NCI-H82 treated with DMSO at 0.1 percent for 48 hours (cell line): ENCODE measurements at regions not wholly inside any gene's neighbourhood (a gene's known extent, or its start where the extent isn't known, plus 50 kb on each side); places are given as distances from the start of the nearest gene placed in this dataset.
A peak's percentile ranks its signal among the peaks of the same experiment; 100 is the strongest.

Experiments
- DNase-seq: peaks from one replicate; lab custom pipeline; 2025; ENCODE audit not compliant: unreplicated experiment; lab: John Stamatoyannopoulos, UW

- DNase-seq = no peak
These were observed 129.4 kb upstream of the CXCR4 start for GRCh38 chr2:136247204-136247950.

- DNase-seq = no peak
These were observed 128.2 kb upstream of the CXCR4 start for GRCh38 chr2:136246086-136246669.

- no peak for DNase-seq
These were observed 127.3 kb upstream of the CXCR4 start for GRCh38 chr2:136245211-136245610.

- no peak for DNase-seq
These were observed 126.6 kb upstream of the CXCR4 start for GRCh38 chr2:136244536-136244885.

GRCh38 chr2:136243638-136244535 lies 125.9 kb upstream of the CXCR4 start:
- DNase-seq = no peak

GRCh38 chr2:136242687-136243277 lies 124.8 kb upstream of the CXCR4 start:
- no peak for DNase-seq

GRCh38 chr2:136242100-136242499 lies 124.2 kb upstream of the CXCR4 start:
- DNase-seq = no peak

- no peak for DNase-seq
These were observed 121.2 kb upstream of the CXCR4 start for GRCh38 chr2:136239079-136239685.

GRCh38 chr2:136238286-136239078 lies 120.5 kb upstream of the CXCR4 start:
- peak; percentile 86 for DNase-seq

- DNase-seq = no peak
These were observed 118.1 kb upstream of the CXCR4 start for GRCh38 chr2:136236019-136236418.

- DNase-seq = no peak
These were observed 117.6 kb upstream of the CXCR4 start for GRCh38 chr2:136235546-136235945.

- DNase-seq = no peak
These were observed 116.3 kb upstream of the CXCR4 start for GRCh38 chr2:136234261-136234660.

- DNase-seq = no peak
These were observed 115.3 kb upstream of the CXCR4 start for GRCh38 chr2:136233298-136233697.

- no peak for DNase-seq
These were observed 114.7 kb upstream of the CXCR4 start for GRCh38 chr2:136232456-136233172.

GRCh38 chr2:136230464-136230863 lies 112.5 kb upstream of the CXCR4 start:
- no peak for DNase-seq

GRCh38 chr2:136226903-136227302 lies 109.0 kb upstream of the CXCR4 start:
- DNase-seq = no peak

- DNase-seq = no peak
These were observed 108.2 kb upstream of the CXCR4 start for GRCh38 chr2:136225950-136226835.

GRCh38 chr2:136223274-136223673 lies 105.3 kb upstream of the CXCR4 start:
- no peak for DNase-seq

GRCh38 chr2:136222862-136223261 lies 104.9 kb upstream of the CXCR4 start:
- no peak for DNase-seq
